Testis (tissue), 2 donors: ENCODE measurements at regions not wholly inside any gene's neighbourhood (a gene's known extent, or its start where the extent isn't known, plus 50 kb on each side); places are given as distances from the start of the nearest gene placed in this dataset.
A peak's percentile ranks its signal among the peaks of the same experiment; 100 is the strongest.
"Not testable (repeated sequence)": the region's sequence is repeated elsewhere in the genome, so short reads cannot be mapped to it uniquely, and the experiment has no call there.

Source experiments
- DNase-seq: peaks from one replicate; pipeline ENCODE4 v3.0.0-alpha.2; 2019
- H3K27ac ChIP-seq, 2 donors: fragments of 200-600 bp; sonication (generic); one replicate each; pipeline ENCODE4 v1.5.1; 2019
- H3K27me3 ChIP-seq: fragments of 200-600 bp; sonication (generic); one replicate; pipeline ENCODE4 v1.5.1; 2019
- H3K36me3 ChIP-seq: fragments of 200-600 bp; sonication (generic); one replicate; pipeline ENCODE4 v1.5.1; 2017; ENCODE audit warnings: low read depth; ENCODE audit errors: missing control alignments
- H3K4me1 ChIP-seq: fragments of 200-600 bp; sonication (generic); one replicate; pipeline ENCODE4 v1.5.1; 2019
- H3K4me3 ChIP-seq, 2 donors: fragments of 200-600 bp; sonication (generic); one replicate each; pipeline ENCODE4 v1.5.1; 2017 to 2019
- H3K9me3 ChIP-seq: fragments of 200-600 bp; sonication (generic); one replicate; pipeline ENCODE4 v1.5.1; 2017
- CTCF ChIP-seq, 3 experiments: fragments of 450-650 bp in 2 of 3; fragments of 200-600 bp in 1 of 3; sonication (generic) in 1 of 3; IDR thresholded peaks; one replicate each; pipeline ENCODE4 v1.5.1; 2016 to 2019; ENCODE audit warnings: antibody characterized with exemption in 3 of 3, mild to moderate bottlenecking in 2 of 3, moderate library complexity in 1 of 3
- POLR2A ChIP-seq: fragments of 450-650 bp; IDR thresholded peaks from one replicate; pipeline ENCODE4 v1.6.1; 2017; ENCODE audit warnings: antibody characterized with exemption, mild to moderate bottlenecking, moderate library complexity
- WGBS, 2 donors: methylation state at CpG; one replicate each; pipeline ENCODE4 v1.1.5; 2018; 5-methylcytosine and 5-hydroxymethylcytosine counted together
- intact Hi-C: fragments of 100-400 bp; cut with DNase I; formaldehyde crosslinking; loops from one replicate; pipeline ENCODE4 v1.15.1; 2023; ENCODE audit warnings: low total_unique reads

GRCh38 chr10:9051328-9051974, 997.0 kb downstream of the GATA3 start:
- no peaks in the 10 kb centered on the region for H3K27me3 ChIP-seq
- H3K27ac ChIP-seq: no peak overlapping the region
- no peaks in the 10 kb centered on the region for H3K4me1 ChIP-seq
- H3K9me3 ChIP-seq: no peaks in the 10 kb centered on the region
- intact Hi-C loops: no loop called here
- no peak for TF ChIP-seq POLR2A
- no peak for TF ChIP-seq CTCF (IDR thresholded peaks at IDR 0.05)
- no peak for DNase-seq
- H3K36me3 ChIP-seq: no peaks in the 10 kb centered on the region
- no peak overlapping the region for H3K4me3 ChIP-seq

- WGBS, 2 donors: 88 to 94% methylated on average over 1 of the region's 1 CpG
- no peak for DNase-seq
- Histone ChIP-seq H3K4me1 (no peaks in the 10 kb centered on the region), H3K27ac (no peak overlapping the region), H3K36me3 (no peaks in the 10 kb centered on the region), H3K27me3 (no peaks in the 10 kb centered on the region), H3K9me3 (no peaks in the 10 kb centered on the region), H3K4me3 (no peak overlapping the region)
- TF ChIP-seq POLR2A (no peak), CTCF (IDR thresholded peaks at IDR 0.05) (no peak)
- intact Hi-C loops: no loop called here
These were observed 998.3 kb downstream of the GATA3 start for GRCh38 chr10:9052767-9053166.

- WGBS, 2 donors: 61 to 86% methylated on average over 8 to 11 of the region's 11 CpGs
These were observed 1002.0 kb downstream of the GATA3 start for GRCh38 chr10:9056521-9056920.

GRCh38 chr10:9057293-9057692, 1002.8 kb downstream of the GATA3 start:
- DNase-seq, H3K27me3 ChIP-seq, H3K4me1 ChIP-seq, H3K9me3 ChIP-seq, H3K36me3 ChIP-seq, H3K27ac ChIP-seq, intact Hi-C loops: not testable (repeated sequence)
- 62 to 74% methylated on average over 17 of the region's 17 CpGs for WGBS, 2 donors
- peak overlapping the region in 1 of 2 donors; percentile 5 for H3K4me3 ChIP-seq

More at GRCh38 chr10:9056521-9056920, 1002.0 kb downstream of the GATA3 start:
- Histone ChIP-seq H3K9me3 (no peaks in the 10 kb centered on the region), H3K36me3 (no peaks in the 10 kb centered on the region), H3K27ac (no peak overlapping the region), H3K4me3 (peak overlapping the region in 1 of 2 donors; percentile 5), H3K27me3 (no peaks in the 10 kb centered on the region), H3K4me1 (no peaks in the 10 kb centered on the region)
- no peak for DNase-seq
- intact Hi-C loops: no loop called here
- TF ChIP-seq POLR2A: no peak
- TF ChIP-seq CTCF (IDR thresholded peaks at IDR 0.05): no peak

- Histone ChIP-seq H3K9me3 (no peaks in the 10 kb centered on the region), H3K36me3 (no peaks in the 10 kb centered on the region), H3K27ac (no peak overlapping the region), H3K4me1 (no peaks in the 10 kb centered on the region), H3K4me3 (no peak overlapping the region), H3K27me3 (no peaks in the 10 kb centered on the region)
- WGBS, 2 donors: 8 to 32% methylated on average over 2 of the region's 2 CpGs
- DNase-seq: no peak
- TF ChIP-seq POLR2A (no peak), CTCF (IDR thresholded peaks at IDR 0.05) (no peak)
- intact Hi-C loops: no loop called here
These were observed 1005.8 kb downstream of the GATA3 start for GRCh38 chr10:9060314-9060713.
